Spinal cord (tissue), 9 donors: ENCODE measurements at regions not wholly inside any gene's neighbourhood (a gene's known extent, or its start where the extent isn't known, plus 50 kb on each side); places are given as distances from the start of the nearest gene placed in this dataset.
A peak's percentile ranks its signal among the peaks of the same experiment; 100 is the strongest.

Source experiments
- DNase-seq, 6 donors: peaks; one replicate each; pipeline versions ENCODE4 v3.0.0 to v3.0.0-alpha.2; 2013 to 2015; ENCODE audit warnings: low spot score in 6 of 6, low read depth in 4 of 6
- H3K27ac ChIP-seq: one replicate; pipeline ENCODE4 v1.5.1; 2013; ENCODE audit warnings: low read depth, low read length, control low read depth
- H3K27me3 ChIP-seq: one replicate; pipeline ENCODE4 v1.6.1; 2013; ENCODE audit warnings: low read length; ENCODE audit not compliant: control insufficient read depth, insufficient read depth
- H3K36me3 ChIP-seq: one replicate; pipeline ENCODE4 v1.6.1; 2013; ENCODE audit warnings: low read length; ENCODE audit not compliant: control insufficient read depth, insufficient read depth
- H3K4me1 ChIP-seq: one replicate; pipeline ENCODE4 v1.6.1; 2013; ENCODE audit warnings: low read length; ENCODE audit not compliant: control insufficient read depth, insufficient read depth
- H3K4me3 ChIP-seq: one replicate; pipeline ENCODE4 v1.5.1; 2013; ENCODE audit warnings: low read depth, low read length, control low read depth
- H3K9me3 ChIP-seq: one replicate; pipeline ENCODE4 v1.6.1; 2013; ENCODE audit warnings: low read length; ENCODE audit not compliant: control insufficient read depth, insufficient read depth
- WGBS: methylation state at CpG from one replicate; pipeline ENCODE4 v1.1.5; 2013; ENCODE audit warnings: missing lambda C conversion rate; ENCODE audit not compliant: insufficient coverage; 5-methylcytosine and 5-hydroxymethylcytosine counted together
- donor health status: healthy.

- DNase-seq, result no peak
Measured at GRCh38 chr20:8935878-8936277, 133.0 kb upstream of the PLCB4 start.

GRCh38 chr20:8938532-8938931 lies 130.4 kb upstream of the PLCB4 start:
- H3K27me3 ChIP-seq, result no peaks in the 10 kb centered on the region
- DNase-seq, result no peak
- H3K4me3 ChIP-seq, result no peak overlapping the region
- H3K4me1 ChIP-seq, result no peaks in the 10 kb centered on the region
- no CpG with 5 or more reads among the region's 1 CpG for WGBS
- H3K36me3 ChIP-seq, result no peaks in the 10 kb centered on the region
- H3K27ac ChIP-seq, result no peak overlapping the region
- H3K9me3 ChIP-seq, result no peaks in the 10 kb centered on the region

More at GRCh38 chr20:8935878-8936277, 133.0 kb upstream of the PLCB4 start:
- 87% methylated on average over 4 of the region's 5 CpGs for WGBS
- H3K27me3 ChIP-seq, result no peaks in the 10 kb centered on the region
- H3K4me3 ChIP-seq, result no peak overlapping the region
- no peak overlapping the region for H3K27ac ChIP-seq
- no peaks in the 10 kb centered on the region for H3K9me3 ChIP-seq
- H3K4me1 ChIP-seq, result no peaks in the 10 kb centered on the region
- no peaks in the 10 kb centered on the region for H3K36me3 ChIP-seq

GRCh38 chr20:8940326-8940725 lies 128.6 kb upstream of the PLCB4 start:
- no peaks in the 10 kb centered on the region for H3K4me1 ChIP-seq
- H3K27ac ChIP-seq, result no peak overlapping the region
- no peak overlapping the region for H3K4me3 ChIP-seq
- no peaks in the 10 kb centered on the region for H3K9me3 ChIP-seq
- WGBS, result 80% methylated on average over 1 of the region's 2 CpGs
- no peaks in the 10 kb centered on the region for H3K36me3 ChIP-seq
- no peak for DNase-seq
- H3K27me3 ChIP-seq, result no peaks in the 10 kb centered on the region

GRCh38 chr20:8943631-8944030 lies 125.3 kb upstream of the PLCB4 start:
- no peak overlapping the region for H3K27ac ChIP-seq
- no peak overlapping the region for H3K4me3 ChIP-seq
- no peaks in the 10 kb centered on the region for H3K9me3 ChIP-seq
- H3K27me3 ChIP-seq, result no peaks in the 10 kb centered on the region
- DNase-seq, result peak in 1 of 6 donors; percentile 14
- no peaks in the 10 kb centered on the region for H3K4me1 ChIP-seq
- no peaks in the 10 kb centered on the region for H3K36me3 ChIP-seq

- peak in 1 of 6 donors; percentile 63 for DNase-seq
- 40% methylated on average over 1 of the region's 6 CpGs for WGBS
Measured at GRCh38 chr20:8946036-8946940, 122.6 kb upstream of the PLCB4 start.

GRCh38 chr20:8948442-8949020 lies 120.4 kb upstream of the PLCB4 start:
- Histone ChIP-seq H3K27me3 (no peaks in the 10 kb centered on the region), H3K4me1 (no peaks in the 10 kb centered on the region), H3K36me3 (no peaks in the 10 kb centered on the region), H3K4me3 (no peak overlapping the region), H3K9me3 (no peaks in the 10 kb centered on the region), H3K27ac (no peak overlapping the region)
- WGBS, result 80% methylated on average over 1 of the region's 3 CpGs
- no peak for DNase-seq

More at GRCh38 chr20:8946036-8946940, 122.6 kb upstream of the PLCB4 start:
- H3K36me3 ChIP-seq, result no peaks in the 10 kb centered on the region
- no peak overlapping the region for H3K4me3 ChIP-seq
- no peaks in the 10 kb centered on the region for H3K9me3 ChIP-seq
- H3K27me3 ChIP-seq, result no peaks in the 10 kb centered on the region
- no peak overlapping the region for H3K27ac ChIP-seq
- no peaks in the 10 kb centered on the region for H3K4me1 ChIP-seq

- no peak overlapping the region for H3K27ac ChIP-seq
- H3K27me3 ChIP-seq, result no peaks in the 10 kb centered on the region
- DNase-seq, result no peak
- 91% methylated on average over 3 of the region's 4 CpGs for WGBS
- no peaks in the 10 kb centered on the region for H3K9me3 ChIP-seq
- no peaks in the 10 kb centered on the region for H3K4me1 ChIP-seq
- no peak overlapping the region for H3K4me3 ChIP-seq
- H3K36me3 ChIP-seq, result no peaks in the 10 kb centered on the region
Measured at GRCh38 chr20:8951164-8951563, 117.7 kb upstream of the PLCB4 start.

- no peaks in the 10 kb centered on the region for H3K9me3 ChIP-seq
- no CpG with 5 or more reads among the region's 2 CpGs for WGBS
- H3K27ac ChIP-seq, result no peak overlapping the region
- DNase-seq, result no peak
- H3K36me3 ChIP-seq, result no peaks in the 10 kb centered on the region
- H3K4me1 ChIP-seq, result no peaks in the 10 kb centered on the region
- no peak overlapping the region for H3K4me3 ChIP-seq
- H3K27me3 ChIP-seq, result no peaks in the 10 kb centered on the region
Measured at GRCh38 chr20:8952721-8953120, 116.2 kb upstream of the PLCB4 start.

- Histone ChIP-seq H3K27ac (no peak overlapping the region), H3K9me3 (no peaks in the 10 kb centered on the region), H3K36me3 (no peaks in the 10 kb centered on the region), H3K4me1 (no peaks in the 10 kb centered on the region), H3K27me3 (no peaks in the 10 kb centered on the region), H3K4me3 (no peak overlapping the region)
- no peak for DNase-seq
- no CpG with 5 or more reads among the region's 1 CpG for WGBS
Measured at GRCh38 chr20:8953300-8953699, 115.6 kb upstream of the PLCB4 start.

GRCh38 chr20:8960241-8960640 lies 108.6 kb upstream of the PLCB4 start:
- DNase-seq, result no peak
- Histone ChIP-seq H3K27ac (no peak overlapping the region), H3K4me1 (no peaks in the 10 kb centered on the region), H3K36me3 (no peaks in the 10 kb centered on the region), H3K9me3 (no peaks in the 10 kb centered on the region), H3K4me3 (no peak overlapping the region), H3K27me3 (no peaks in the 10 kb centered on the region)
- 57% methylated on average over 4 of the region's 4 CpGs for whole genome bisulfite sequencing
